Activated CD8-positive, alpha-beta memory T cell treated with anti-CD3 and anti-CD28 coated beads for 36 hours (primary cell): ENCODE measurements at regions not wholly inside any gene's neighbourhood (a gene's known extent, or its start where the extent isn't known, plus 50 kb on each side); places are given as distances from the start of the nearest gene placed in this dataset.

ENCODE experiments used
- CTCF ChIA-PET: fragments of 350-600 bp; sonication (Branson Sonifier 250); formaldehyde crosslinking; loops from one replicate; lab custom pipeline; 2021; ENCODE audit warnings: antibody characterized with exemption; lab: Charles Lee
- POLR2A ChIA-PET: fragments of 350-600 bp; sonication (Branson Sonifier 250); formaldehyde crosslinking; loops from one replicate; lab custom pipeline; 2021; ENCODE audit warnings: antibody characterized with exemption; lab: Charles Lee

DNA sequence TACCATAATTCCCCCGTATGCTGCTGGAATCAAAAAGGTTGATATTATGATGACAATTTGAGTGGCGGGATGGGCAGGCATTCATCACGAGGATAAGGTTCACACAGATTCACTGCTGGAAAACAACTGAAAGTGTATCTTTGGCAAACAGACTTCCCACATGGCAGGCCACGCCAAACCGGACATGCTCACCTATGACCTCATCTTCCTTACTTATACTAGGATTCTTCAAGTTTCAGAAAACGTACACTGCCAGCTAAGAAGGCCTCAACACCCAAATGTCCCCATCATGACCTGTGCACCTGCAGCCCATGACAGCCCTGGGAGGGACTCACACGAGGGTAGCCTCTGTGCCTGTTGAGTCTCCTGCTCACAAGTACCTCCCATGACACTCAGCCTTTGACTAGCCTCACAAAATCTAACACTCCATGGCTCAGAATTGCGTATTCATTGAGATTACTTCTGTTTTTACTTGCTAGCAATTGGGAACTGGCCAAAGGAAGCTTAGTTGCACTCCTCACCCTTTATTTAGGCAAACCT, 259.0 kb upstream of the GHITM start:
- CTCF ChIA-PET, result no interaction called here
- POLR2A ChIA-PET, result no interaction called here

DNA sequence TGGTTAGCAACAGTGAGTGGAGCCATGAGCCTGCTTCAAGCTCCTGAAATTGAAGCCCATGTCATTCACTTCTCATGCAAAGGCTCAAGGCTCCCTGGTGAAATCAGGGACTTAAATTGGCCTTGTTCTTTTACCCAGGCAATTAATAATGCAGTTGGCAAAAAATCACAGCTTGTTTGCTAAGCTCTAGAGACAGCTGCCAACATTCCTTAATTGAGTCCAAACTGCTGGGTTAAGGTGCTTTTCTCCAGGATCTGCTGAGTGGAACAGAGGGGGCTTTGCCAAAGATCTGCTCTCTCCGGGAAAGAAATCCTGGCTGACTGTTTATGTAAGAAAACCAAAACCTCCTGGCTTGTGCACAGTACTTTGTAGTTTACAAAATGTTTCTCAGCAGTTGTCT, 257.6 kb upstream of the GHITM start:
- CTCF ChIA-PET, result no interaction called here
- POLR2A ChIA-PET, result no interaction called here

DNA sequence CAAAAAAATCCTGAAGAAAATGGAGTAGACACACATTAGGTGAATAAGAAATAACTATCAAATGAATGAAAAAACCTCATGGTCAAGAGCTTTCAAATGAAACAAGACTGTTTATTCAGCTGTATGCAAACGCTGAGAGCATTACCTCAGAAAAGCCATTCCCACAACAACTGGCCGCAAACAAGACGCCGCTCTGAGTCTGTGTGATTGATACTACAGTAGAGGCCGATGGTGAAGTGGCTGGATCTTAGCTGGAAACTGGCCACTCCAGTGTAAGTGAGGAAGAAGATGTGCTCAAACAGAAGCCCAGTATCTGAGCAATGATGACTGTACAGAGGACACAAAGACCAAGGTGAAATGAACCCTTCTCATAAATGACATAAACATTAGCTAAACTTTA, 252.4 kb upstream of the GHITM start:
- ChIA-PET CTCF (no interaction called here), POLR2A (no interaction called here)

DNA sequence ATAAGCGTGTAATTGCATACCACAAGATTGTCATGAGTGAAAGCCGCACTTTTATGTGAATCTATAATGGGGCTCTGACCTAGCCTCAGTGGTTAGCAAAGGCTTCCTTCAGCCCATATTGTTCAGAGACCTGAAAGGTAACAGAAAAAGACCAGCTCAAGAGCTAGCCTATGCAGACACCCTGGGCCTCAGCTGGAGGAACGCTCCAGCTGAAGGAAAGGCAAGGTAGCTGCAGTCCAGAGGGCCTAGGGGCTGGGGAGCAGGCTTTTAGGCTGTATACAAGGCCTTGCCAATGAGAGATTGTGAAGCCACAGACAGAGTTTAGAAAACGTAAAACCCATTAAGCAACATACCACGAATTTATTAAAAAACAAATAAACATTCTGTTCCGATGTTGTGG, 246.6 kb upstream of the GHITM start:
- ChIA-PET CTCF (no interaction called here), POLR2A (no interaction called here)

DNA sequence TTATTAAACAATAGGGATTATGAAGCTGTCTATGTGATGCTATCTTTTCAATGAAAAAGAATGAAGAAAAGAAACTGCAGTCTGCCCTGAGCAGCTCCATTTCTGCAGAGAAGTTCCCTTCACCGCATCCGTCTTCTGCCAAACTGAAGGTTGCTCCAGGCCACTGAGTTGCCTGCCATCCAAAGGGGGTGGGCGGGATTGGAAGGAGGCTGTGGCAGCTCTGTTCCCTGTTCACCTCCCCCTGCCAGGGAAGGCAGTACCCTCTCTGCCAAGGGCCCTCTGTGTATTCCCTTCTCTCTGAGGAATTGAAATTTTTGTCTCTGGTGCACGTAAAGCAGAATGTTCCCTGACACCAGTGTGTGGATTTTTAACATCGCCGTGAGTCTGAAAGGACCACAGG, 243.1 kb upstream of the GHITM start:
- CTCF ChIA-PET, result no interaction called here

DNA sequence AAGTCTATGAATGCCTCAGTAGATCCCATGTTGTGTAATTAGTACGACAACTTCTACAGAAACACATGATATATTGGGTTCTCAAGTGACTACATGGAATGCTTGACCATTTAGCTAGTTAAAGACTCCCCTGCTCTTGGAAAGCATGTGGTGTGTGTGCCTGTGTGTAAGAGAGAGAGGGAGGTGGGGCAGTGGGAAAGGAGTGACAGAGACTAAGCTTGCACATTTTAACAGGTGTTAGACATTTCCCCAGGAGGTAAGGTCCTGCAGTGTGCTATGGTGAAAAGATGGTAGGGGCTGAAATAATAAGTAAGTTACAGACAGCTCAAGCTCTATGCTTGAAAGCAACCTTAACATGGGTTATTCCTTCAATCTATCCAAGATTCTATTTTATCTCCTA, 241.7 kb upstream of the GHITM start:
- ChIA-PET CTCF (no interaction called here), POLR2A (no interaction called here)

More for the DNA sequence above, 243.1 kb upstream of the GHITM start:
- POLR2A ChIA-PET, result no interaction called here

DNA sequence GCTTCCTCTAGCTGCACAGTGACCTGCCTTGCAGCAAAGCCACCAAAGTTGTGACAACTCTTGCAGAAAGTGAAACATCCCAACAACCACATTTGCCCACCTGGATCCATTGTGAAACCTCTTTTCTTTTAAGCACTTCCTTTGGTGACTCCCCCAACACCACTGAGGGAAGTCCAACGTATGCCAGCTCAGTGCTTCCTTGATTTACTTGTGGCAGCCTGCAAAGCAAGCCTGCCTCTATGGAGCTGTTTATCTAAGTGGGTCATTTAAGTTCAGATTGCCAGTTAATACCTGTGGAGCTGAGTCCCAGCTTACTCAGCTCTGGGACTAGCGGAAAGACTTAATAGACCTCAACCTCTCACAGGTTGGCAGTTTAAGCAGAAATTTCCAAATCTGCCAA, 230.8 kb upstream of the GHITM start:
- CTCF ChIA-PET, result no interaction called here
- POLR2A ChIA-PET, result no interaction called here

DNA sequence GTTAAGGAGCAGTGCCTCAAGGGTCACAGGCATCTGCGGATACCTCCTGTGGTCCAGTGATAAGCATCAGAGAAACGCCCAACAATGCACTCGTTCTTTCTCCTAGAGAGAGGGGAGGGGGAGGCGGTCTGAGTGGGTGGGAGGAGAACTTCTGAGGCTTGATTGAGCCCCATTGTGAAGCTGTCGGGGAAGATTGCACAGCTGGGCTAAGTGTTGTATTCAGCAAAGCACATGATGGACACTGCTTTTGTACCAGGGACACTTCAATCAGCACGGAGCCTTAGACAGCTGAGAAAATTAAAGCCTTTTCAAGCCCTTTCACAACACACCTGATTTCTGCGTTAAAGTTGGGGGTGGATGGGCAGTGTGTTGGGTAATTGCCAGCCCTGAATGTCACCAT, 230.3 kb upstream of the GHITM start:
- ChIA-PET CTCF (no interaction called here), POLR2A (no interaction called here)

DNA sequence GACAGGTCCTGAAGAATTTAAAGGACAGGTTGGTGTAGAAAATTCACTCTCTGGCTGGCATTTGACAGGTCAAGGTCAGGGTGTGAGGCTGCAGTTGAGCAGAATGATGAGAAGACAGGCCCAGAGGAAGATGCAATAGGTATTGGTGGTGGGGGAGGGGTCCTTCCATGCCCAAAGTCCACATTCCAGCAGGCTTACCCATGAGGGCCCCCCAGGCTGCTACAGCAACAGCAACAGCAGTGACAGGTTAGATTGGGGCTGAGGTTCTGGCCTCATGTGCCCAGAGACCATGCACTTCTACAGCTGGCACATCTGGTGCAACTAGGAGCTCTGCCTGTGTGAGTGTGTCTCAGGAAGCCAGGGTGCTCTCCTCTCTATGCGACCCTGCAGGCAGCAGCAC, 223.5 kb upstream of the GHITM start:
- POLR2A ChIA-PET, result no interaction called here
- CTCF ChIA-PET, result no interaction called here

DNA sequence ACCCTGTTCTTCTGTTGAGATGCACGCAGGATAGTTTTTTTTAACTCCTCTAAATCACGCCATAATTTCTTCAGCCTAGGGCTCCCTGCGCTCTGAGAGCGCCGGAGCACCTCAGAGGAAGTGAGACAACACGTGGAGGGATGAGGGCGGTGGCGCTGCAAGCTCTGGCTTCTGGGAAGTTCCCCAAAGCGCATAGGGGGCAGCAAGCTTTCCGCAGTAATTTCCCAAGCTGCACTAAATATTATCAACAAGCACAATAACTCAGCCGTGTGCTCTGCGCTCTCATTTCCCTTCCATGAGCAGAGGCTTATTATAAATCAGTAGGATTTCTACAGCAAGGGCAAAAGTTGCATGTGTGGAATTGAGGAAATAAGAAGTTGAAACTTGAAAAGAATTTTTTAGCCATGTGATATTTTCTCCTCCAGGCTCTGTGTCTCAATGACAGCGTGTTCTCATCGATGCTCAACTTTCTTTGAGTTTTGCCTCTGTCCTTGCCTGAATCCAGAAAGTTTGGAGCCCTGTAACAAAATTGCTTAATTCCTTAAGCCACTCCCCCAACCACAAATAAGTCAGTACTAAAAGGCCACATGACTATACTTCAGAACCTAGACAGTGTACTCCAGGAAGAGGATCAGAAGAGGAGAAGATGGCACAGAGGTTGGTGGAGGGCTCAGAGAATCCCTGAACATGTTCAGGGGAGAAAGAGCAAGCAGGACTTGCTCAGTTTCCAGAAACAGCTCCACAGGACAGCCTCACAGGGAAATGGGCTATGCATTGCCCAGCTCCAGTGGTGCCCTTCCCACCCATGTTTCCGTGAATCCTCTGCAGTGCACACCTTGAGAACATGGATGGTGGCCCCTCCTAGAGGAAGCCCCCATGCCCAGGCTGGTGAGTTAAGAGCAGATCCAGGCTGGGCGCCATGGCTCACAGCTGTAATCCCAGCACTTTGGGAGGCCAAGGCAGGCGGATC, 221.5 kb upstream of the GHITM start:
- ChIA-PET CTCF (no interaction called here), POLR2A (no interaction called here)

DNA sequence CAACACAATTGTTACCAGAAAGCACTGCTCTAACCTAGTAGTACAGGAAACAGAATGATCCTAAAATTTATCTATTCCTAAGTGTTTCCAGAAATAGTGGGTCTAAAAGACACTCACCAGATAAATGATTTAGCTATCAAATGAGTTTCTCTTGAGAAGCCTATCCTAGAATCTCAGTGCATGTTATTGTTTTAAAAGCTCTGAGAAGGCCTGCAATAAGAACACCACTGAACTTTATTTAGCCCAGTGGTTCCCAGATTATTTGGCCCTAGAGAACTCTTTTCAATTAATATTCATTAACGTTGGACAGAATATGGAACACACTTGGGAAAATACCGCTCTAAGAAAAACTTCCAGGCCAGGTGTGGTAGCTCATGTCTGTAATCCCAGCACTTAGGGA, 220.1 kb upstream of the GHITM start:
- ChIA-PET POLR2A (no interaction called here), CTCF (interaction anchor here (0.5 kb wide), 1 partner anchor 107 kb away, joined by 3 read pairs; no protein-coding TSS in a partner anchor)

DNA sequence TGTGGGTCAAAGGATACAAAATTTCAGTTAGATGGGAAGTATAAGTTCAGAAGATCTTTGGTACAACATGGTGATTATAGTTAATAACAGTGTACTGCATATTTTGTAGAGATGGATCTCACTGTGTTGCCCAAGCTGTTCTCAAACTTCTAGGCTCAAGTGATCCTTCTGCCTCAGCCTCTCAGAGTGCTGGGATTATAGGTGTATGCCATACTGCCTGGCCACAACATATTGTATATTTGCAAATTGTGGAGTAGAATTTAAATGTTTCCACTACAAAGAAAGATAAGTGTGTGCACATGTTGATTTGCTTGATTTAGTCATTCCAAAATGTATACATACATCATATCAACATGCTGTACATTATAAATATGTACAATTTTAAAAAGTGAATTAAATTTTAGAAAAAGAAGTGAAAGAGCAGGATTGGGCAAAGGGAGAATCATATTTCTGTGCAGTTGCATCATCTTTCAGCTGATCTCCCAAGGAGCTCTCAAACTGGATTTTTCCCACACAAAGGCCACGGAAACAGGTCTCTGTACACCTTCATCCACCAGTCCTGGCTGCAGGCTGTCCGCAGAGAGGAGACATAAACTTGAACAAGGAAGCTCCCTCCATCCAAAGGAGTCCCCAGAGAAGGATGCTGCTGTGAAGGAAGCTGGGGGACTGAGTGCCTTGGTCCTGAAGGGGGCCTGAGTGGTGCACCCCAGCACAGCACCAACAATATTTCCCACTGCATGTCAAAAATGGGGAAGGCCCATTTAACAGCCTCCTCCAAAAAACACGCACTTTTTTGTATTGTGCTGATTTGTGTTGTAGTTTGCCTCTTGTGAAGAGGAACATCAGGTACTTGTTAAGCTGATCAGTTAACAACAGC, 217.1 kb upstream of the GHITM start:
- ChIA-PET POLR2A (no interaction called here), CTCF (no interaction called here)

DNA sequence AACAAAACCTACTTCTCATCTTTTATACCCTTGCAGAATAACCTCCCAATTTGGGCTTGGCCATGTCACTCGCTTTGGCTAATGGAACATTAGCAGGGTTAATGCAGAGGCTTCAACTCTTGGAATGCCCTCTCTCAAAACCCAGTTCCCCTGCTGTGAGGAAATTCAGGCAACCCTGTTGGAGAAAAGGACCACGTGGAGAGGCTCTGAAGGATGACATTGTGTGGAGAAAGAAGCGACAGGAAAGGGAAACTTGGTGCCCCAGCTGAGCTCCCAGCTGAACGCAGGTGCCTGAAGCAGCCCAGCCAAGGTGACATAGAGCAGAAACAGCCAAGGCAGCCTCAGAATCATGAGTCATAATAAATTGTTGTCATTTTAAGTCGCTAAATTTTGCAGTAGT, 214.2 kb upstream of the GHITM start:
- ChIA-PET CTCF (no interaction called here), POLR2A (no interaction called here)

DNA sequence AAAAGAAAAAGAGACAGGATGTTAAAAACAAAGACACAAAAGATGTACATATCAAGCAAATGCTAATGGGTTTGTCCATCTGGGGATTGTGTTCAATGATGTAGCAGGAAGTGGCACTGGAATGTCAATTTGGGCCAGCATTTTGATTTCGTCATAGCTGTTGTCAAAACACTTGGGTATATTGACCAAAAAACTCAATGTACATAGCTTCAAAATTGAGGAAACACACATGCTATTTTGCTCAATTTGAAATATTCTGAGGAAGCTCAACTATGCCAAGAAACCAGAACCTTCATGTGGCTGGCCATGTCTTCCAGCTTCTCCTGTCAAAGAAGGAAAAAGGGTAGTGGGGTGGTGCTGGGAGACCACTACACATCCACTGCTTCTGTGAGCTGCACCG, 212.7 kb upstream of the GHITM start:
- POLR2A ChIA-PET, result no interaction called here
- CTCF ChIA-PET, result no interaction called here

DNA sequence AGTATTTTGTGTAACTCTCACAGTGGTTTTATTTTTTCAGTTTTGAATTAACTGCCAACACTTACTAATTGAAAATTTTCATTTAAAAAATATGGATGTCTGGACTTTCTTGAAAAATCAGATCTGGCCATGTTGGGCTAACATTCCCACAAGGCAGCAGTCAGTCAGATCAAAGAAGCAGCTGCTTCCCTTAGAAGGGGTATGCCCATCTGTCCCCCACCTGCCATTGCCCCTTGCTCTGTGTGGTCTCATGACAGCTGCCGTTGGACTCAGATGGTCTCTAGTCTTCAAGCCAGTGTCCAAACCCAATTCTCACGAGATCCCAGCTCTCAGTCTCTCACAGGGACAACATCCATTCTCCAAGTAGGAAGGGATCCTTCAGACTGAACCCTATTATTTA, 212.1 kb upstream of the GHITM start:
- CTCF ChIA-PET, result no interaction called here
- POLR2A ChIA-PET, result no interaction called here

DNA sequence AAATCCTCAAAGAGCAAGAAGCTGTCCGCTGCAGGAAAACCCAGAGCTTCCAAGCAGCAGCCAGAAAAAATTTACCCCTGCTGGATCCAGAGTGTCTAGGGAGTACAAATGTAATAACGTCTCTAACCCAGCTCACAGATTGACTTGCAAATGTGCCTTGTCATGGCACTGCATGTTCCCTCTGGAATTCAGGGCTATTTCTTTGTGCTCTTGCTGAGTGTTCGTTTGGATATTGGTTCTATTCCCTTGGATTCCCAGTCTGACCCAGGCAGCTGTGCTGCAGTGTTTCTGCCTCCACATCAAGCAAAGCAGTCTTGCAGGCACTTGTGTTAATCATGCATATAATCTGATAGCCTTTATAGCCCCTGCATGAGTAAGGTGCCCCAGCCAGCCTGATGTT, 209.9 kb upstream of the GHITM start:
- CTCF ChIA-PET, result no interaction called here

DNA sequence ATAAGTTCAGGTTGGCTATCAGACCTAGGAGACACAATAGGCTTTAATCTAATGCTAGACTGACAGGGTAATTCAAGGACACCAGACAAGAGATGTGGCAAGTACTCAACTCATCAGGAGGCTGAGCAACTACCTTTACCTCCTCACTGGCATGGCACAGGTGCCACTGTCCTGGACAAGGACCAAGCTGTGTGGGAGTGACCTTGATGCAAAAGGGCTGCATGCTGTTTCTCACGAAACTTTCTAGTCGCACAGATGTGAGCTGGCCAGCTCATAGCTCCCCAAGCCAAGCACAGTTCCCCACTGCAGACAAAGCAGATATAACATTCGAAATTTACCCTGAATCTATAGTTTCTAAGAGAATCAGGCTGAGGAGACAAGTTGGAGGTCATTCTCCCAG, 207.6 kb upstream of the GHITM start:
- ChIA-PET POLR2A (no interaction called here), CTCF (no interaction called here)

More for the DNA sequence above, 209.9 kb upstream of the GHITM start:
- POLR2A ChIA-PET, result no interaction called here

DNA sequence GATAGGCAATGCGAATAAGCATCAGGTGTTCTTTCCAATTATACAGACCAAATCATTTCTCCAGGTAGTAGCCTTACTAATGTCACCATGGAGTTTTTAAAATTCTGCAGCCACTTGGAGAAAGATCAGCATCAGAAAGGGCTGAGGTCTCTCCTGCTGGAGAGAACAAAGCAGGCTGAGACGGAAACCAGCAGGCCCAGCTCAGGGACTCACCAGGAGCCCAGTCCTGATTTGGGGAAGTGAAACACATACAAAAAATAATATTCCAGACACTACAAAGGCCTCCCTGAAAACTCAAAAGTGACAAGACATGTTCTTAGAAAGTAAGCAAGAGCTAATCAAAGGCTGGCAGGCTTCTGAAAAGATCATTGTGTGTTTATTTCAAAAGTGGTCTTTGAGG, 207.1 kb upstream of the GHITM start:
- ChIA-PET POLR2A (no interaction called here), CTCF (no interaction called here)

DNA sequence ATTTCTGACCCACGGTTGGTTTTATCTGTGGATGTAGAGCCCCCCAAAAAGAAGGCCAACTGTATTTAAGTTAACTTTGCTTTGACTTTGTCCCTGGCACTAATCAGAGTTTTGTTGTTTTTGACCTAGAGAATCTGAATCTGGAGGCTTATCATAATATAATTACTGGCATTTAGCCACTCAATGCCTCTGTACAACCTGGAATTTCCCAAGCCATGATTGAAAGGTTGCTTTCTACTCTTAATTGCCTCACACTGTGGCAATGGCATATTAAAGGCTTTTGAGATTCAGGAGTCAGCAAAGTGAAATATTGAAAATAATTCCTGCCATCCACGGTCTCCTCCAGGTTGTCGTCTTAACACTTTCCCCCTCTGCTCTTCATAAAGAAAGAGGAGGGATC, 205.2 kb upstream of the GHITM start:
- POLR2A ChIA-PET, result no interaction called here
- CTCF ChIA-PET, result no interaction called here

DNA sequence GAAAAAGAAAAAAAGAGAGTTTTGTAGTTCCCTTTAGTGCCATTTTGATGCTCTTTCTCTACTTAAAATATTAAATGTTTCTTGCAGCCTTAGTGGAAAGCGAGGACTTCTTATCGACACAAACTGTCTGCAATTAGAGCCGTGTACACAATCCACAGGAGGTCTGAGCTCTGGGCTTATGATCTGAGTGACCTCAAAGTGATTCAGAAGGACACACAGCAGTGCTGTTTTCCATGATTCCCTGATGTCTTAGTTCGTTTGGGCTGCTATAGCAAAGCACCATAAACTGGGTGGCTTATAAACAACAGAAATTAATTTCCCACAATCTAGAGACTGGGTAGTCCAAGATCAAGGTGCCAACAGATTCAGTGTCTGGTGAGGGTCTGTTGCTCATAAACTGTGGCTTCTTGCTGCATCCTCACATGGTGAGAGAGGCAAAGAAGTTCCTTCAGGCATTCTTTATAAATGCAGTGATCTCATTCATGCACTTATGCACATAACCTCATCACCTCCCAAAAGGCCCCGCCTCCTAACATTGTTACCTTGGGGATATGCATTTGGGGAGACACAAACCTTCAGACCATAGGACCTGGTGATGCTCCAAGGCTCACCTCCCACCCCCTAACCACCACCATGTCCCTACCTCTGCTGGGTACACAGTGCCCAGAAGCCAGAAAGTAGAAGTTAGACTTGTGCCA, 204.5 kb upstream of the GHITM start:
- POLR2A ChIA-PET, result no interaction called here
- CTCF ChIA-PET, result no interaction called here
